ENCODE measurements at regions not wholly inside any gene's neighbourhood (a gene's known extent, or its start where the extent isn't known, plus 50 kb on each side); places are given as distances from the start of the nearest gene placed in this dataset.
"Not testable (repeated sequence)": the region's sequence is repeated elsewhere in the genome, so short reads cannot be mapped to it uniquely, and the experiment has no call there.

DNA sequence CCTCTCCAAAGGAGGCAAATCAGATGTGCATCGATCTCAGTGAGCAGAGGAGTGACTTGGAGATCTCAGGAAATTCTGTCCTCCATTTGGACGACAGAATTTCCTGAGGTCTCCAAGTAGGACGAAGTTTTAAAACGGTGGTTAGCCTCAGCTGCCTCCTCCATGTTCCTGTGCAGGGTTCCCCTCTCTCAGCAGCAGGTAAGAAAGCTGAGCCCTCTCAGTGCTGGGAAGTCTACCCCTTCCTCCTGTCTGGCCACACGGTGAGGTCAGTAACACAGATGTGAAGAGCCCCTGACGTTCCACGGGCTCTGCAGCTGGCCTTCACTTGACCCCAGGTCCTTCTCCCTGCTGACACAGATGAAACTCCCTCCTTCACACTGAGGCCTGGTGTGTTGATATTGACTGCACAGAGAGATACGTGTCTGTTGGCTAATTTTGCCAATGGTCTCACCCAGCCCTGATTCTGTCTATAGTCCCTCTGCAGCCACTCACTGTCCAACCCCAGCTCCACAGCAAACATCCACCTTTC is 607.4 kb upstream of the B3GAT1 start:
- no peaks in the 10 kb centered on the region for H3K27me3 ChIP-seq

GRCh38 chr11:135017296-135017695 is 605.3 kb upstream of the B3GAT1 start:
- H3K27ac ChIP-seq: no peak overlapping the region
- DNase-seq: no peak

More for the DNA sequence above, 607.4 kb upstream of the B3GAT1 start:
- intact Hi-C loops (cut with DNase I; ENCODE audit: low total_unique reads): no loop called here
- Histone ChIP-seq H3K9me3 (no peaks in the 10 kb centered on the region), H3K4me1 (no peaks in the 10 kb centered on the region), H3K36me3 (no peaks in the 10 kb centered on the region), H3K4me3 (no peak overlapping the region), H3K27ac (no peak overlapping the region)
- no peak for DNase-seq
- no peak for TF ChIP-seq POLR2A (IDR thresholded peaks at IDR 0.05)
- no peak for TF ChIP-seq CTCF (IDR thresholded peaks at IDR 0.05)

GRCh38 chr11:135015966-135016365 is 603.9 kb upstream of the B3GAT1 start:
- intact Hi-C loops (cut with DNase I; ENCODE audit: low total_unique reads): no loop called here
- Histone ChIP-seq H3K4me3 (no peak overlapping the region), H3K4me1 (no peaks in the 10 kb centered on the region), H3K9me3 (no peaks in the 10 kb centered on the region), H3K27me3 (no peaks in the 10 kb centered on the region), H3K27ac (no peak overlapping the region), H3K36me3 (no peaks in the 10 kb centered on the region)
- TF ChIP-seq CTCF (IDR thresholded peaks at IDR 0.05) (no peak), POLR2A (IDR thresholded peaks at IDR 0.05) (no peak)
- no peak for DNase-seq

More at GRCh38 chr11:135017296-135017695, 605.3 kb upstream of the B3GAT1 start:
- intact Hi-C loops (cut with DNase I; ENCODE audit: low total_unique reads): no loop called here
- no peak for TF ChIP-seq CTCF (IDR thresholded peaks at IDR 0.05)
- no peak for TF ChIP-seq POLR2A (IDR thresholded peaks at IDR 0.05)
- Histone ChIP-seq H3K36me3 (no peaks in the 10 kb centered on the region), H3K4me1 (no peaks in the 10 kb centered on the region), H3K9me3 (no peaks in the 10 kb centered on the region), H3K4me3 (no peak overlapping the region), H3K27me3 (no peaks in the 10 kb centered on the region)

DNA sequence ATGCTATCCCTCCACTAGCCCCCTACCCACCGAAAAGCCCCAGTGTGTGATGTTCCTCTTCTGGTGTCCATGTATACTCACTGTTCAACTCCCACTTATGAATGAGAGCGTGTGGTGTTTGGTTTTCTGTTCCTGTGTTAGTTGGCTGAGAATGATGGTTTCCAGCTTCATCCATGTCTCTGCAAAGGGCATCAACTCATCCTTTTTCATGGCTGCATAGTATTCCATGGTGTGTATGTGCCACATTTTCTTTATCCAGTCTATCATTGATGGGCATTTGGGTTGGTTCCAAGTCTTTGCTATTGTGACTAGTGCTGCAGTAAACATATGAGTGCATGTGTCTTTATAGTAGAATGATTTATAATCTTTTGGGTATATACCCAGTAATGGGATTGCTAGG is 599.3 kb upstream of the B3GAT1 start:
- H3K9me3 ChIP-seq; H3K27ac ChIP-seq; H3K4me1 ChIP-seq; intact Hi-C loops (cut with DNase I; ENCODE audit: low total_unique reads); H3K4me3 ChIP-seq; H3K36me3 ChIP-seq; DNase-seq; H3K27me3 ChIP-seq: not testable (repeated sequence)

DNA sequence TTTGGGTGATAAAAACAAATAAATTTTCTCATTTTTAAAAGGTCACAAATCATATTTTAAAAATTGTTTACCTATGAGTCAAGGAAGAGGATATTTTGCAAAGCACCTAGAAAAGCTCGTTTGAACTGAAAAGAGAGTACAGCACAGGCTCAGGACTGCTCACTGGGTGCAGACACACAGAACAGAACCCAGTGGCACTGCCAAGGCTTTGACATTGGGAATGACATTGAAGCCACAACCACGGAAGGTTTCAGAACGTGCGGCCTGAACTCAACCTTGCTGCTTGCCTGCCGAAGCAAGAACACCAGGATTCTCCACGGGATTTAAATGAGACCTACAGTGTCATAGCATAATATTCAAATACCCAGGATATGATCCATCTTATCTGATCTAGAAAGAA is 597.1 kb upstream of the B3GAT1 start:
- H3K9me3 ChIP-seq: no peaks in the 10 kb centered on the region
- DNase-seq: no peak
- intact Hi-C loops (cut with DNase I; ENCODE audit: low total_unique reads): no loop called here
- H3K4me3 ChIP-seq: no peak overlapping the region
- no peaks in the 10 kb centered on the region for H3K4me1 ChIP-seq
- H3K27me3 ChIP-seq: no peaks in the 10 kb centered on the region
- H3K27ac ChIP-seq: no peak overlapping the region
- no peak for TF ChIP-seq POLR2A (IDR thresholded peaks at IDR 0.05)
- TF ChIP-seq CTCF (IDR thresholded peaks at IDR 0.05): no peak
- no peaks in the 10 kb centered on the region for H3K36me3 ChIP-seq

GRCh38 chr11:135008412-135008811 is 596.4 kb upstream of the B3GAT1 start:
- no peaks in the 10 kb centered on the region for H3K4me1 ChIP-seq
- H3K27me3 ChIP-seq: no peaks in the 10 kb centered on the region
- DNase-seq: no peak

More at GRCh38 chr11:135008412-135008811, 596.4 kb upstream of the B3GAT1 start:
- no peak overlapping the region for H3K4me3 ChIP-seq
- no peaks in the 10 kb centered on the region for H3K9me3 ChIP-seq
- intact Hi-C loops (cut with DNase I; ENCODE audit: low total_unique reads): no loop called here
- TF ChIP-seq POLR2A (IDR thresholded peaks at IDR 0.05) (no peak), CTCF (IDR thresholded peaks at IDR 0.05) (no peak)
- H3K36me3 ChIP-seq: no peaks in the 10 kb centered on the region
- H3K27ac ChIP-seq: no peak overlapping the region

Measured in uterus (tissue), 3 donors.